ENCODE measurements at regions not wholly inside any gene's neighbourhood (a gene's known extent, or its start where the extent isn't known, plus 50 kb on each side); places are given as distances from the start of the nearest gene placed in this dataset.

DNA sequence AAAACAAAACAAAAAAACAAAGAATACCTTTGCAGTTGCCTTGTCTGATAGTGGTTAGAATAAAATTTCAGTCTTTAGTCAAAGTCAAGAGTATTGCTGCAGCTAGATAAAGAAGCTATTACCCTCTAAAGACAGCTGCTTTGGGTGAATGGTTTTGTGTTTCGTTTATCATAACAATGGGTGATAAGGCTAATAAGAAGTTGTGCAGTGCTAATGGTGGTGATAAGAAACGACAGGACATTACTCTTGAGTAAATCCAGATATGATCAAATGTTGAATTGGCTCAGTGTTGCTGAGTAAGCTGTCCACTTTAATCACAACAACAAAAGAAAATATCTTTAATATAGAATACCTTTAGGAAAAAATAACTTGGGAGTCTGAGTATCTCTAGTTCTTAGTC is 1825.3 kb downstream of the SLITRK5 start:
- POLR2A ChIA-PET (ENCODE audit: low non-redundant PET): no interaction called here
- TF ChIP-seq, protein P1, sequence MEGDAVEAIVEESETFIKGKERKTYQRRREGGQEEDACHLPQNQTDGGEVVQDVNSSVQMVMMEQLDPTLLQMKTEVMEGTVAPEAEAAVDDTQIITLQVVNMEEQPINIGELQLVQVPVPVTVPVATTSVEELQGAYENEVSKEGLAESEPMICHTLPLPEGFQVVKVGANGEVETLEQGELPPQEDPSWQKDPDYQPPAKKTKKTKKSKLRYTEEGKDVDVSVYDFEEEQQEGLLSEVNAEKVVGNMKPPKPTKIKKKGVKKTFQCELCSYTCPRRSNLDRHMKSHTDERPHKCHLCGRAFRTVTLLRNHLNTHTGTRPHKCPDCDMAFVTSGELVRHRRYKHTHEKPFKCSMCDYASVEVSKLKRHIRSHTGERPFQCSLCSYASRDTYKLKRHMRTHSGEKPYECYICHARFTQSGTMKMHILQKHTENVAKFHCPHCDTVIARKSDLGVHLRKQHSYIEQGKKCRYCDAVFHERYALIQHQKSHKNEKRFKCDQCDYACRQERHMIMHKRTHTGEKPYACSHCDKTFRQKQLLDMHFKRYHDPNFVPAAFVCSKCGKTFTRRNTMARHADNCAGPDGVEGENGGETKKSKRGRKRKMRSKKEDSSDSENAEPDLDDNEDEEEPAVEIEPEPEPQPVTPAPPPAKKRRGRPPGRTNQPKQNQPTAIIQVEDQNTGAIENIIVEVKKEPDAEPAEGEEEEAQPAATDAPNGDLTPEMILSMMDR (conservative IDR thresholded peaks at IDR 0.05; ENCODE audit: low read depth, low read length): no peak
- no peak for TF ChIP-seq EZH2 (IDR thresholded peaks at IDR 0.05; ENCODE audit: borderline replicate concordance, low read depth, low read length, poor library complexity, severe bottlenecking)
- no TSS peak for BruUV-seq (replicated peaks)

DNA sequence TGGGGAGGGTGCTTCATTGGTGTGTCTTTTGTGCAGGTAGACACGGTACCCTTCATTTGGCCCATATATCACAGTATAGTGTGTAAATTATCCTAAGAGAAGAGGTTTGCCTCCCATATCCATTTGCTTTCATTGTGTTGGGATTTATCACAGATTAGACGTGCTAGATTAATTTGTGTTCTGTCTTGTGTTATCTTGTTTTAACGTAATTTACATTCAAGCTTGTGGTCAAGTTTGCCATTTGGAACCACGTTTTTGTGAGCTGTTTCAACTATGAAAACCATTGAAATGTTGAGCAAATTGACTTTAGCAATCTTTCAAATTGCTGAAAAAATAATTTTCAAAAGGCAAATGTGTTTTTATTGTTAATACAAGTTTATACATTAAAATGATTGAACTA is 1826.5 kb downstream of the SLITRK5 start:
- ChIA-PET CTCF (no interaction called here), POLR2A (ENCODE audit: low non-redundant PET) (interaction anchor here (1.1 kb wide), 1 partner anchor 19 kb away, joined by 6 read pairs; no protein-coding TSS in a partner anchor)
- Histone ChIP-seq H3K27me3 (replicated peaks; ENCODE audit: insufficient read depth, low read depth, low read length, poor library complexity) (no peaks in the 10 kb centered on the region), H3K4me1 (ENCODE audit: insufficient read depth, low read length, poor library complexity, severe bottlenecking) (peaks cover 5% of the 10 kb centered on the region), H3K36me3 (ENCODE audit: insufficient read depth, low read length, poor library complexity, severe bottlenecking) (no peaks in the 10 kb centered on the region), H3K9me3 (ENCODE audit: low read depth, low read length, poor library complexity, severe bottlenecking) (no peaks in the 10 kb centered on the region), H3K4me3 (ENCODE audit: low read depth, low read length, poor library complexity, severe bottlenecking) (no peak overlapping the region), H3K27ac (ENCODE audit: low read depth, low read length, poor library complexity, severe bottlenecking) (no peak overlapping the region)
- BruUV-seq (replicated peaks): no TSS peak
- intact Hi-C loops (cut with micrococcal nuclease; ENCODE audit: unreplicated experiment): no loop called here
- DNase-seq (ENCODE audit: low spot score): no peak
- TF ChIP-seq, protein P1 (conservative IDR thresholded peaks at IDR 0.05; ENCODE audit: low read depth, low read length): no peak

More for the DNA sequence above, 1825.3 kb downstream of the SLITRK5 start:
- CTCF ChIA-PET: no interaction called here
- intact Hi-C loops (cut with micrococcal nuclease; ENCODE audit: unreplicated experiment): no loop called here
- peaks cover 5% of the 10 kb centered on the region for H3K4me1 ChIP-seq (ENCODE audit: insufficient read depth, low read length, poor library complexity, severe bottlenecking)
- DNase-seq (ENCODE audit: low spot score): no peak
- H3K4me3 ChIP-seq (ENCODE audit: low read depth, low read length, poor library complexity, severe bottlenecking): no peak overlapping the region
- H3K27ac ChIP-seq (ENCODE audit: low read depth, low read length, poor library complexity, severe bottlenecking): no peak overlapping the region
- no peaks in the 10 kb centered on the region for H3K9me3 ChIP-seq (ENCODE audit: low read depth, low read length, poor library complexity, severe bottlenecking)
- no peaks in the 10 kb centered on the region for H3K27me3 ChIP-seq (replicated peaks; ENCODE audit: insufficient read depth, low read depth, low read length, poor library complexity)
- no peaks in the 10 kb centered on the region for H3K36me3 ChIP-seq (ENCODE audit: insufficient read depth, low read length, poor library complexity, severe bottlenecking)

DNA sequence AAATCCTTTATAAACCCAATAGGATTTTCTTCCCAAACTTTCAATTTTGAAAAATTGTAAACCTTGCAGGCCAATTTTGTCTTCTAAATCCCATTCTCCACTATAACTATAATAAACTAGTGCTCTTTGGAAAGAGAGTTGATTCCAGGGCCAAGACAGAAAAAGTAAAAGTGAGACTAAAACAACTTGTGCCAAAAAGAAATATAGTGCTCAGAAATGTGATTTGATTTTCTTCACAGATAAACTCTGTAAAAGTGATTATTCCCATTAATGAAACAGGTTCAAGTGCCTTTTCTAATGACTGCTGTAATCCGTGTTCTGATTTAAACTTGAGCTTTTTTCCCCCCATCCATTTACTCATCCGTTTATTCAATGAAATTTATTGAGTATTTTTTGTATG is 1831.1 kb downstream of the SLITRK5 start:
- ChIA-PET POLR2A (ENCODE audit: low non-redundant PET) (no interaction called here), CTCF (no interaction called here)
- intact Hi-C loops (cut with micrococcal nuclease; ENCODE audit: unreplicated experiment): no loop called here

More for the DNA sequence above, 1831.1 kb downstream of the SLITRK5 start:
- TF ChIP-seq EZH2 (IDR thresholded peaks at IDR 0.05; ENCODE audit: borderline replicate concordance, low read depth, low read length, poor library complexity, severe bottlenecking): no peak
- TF ChIP-seq, protein P1 (conservative IDR thresholded peaks at IDR 0.05; ENCODE audit: low read depth, low read length): no peak
- DNase-seq (ENCODE audit: low spot score): no peak
- Histone ChIP-seq H3K36me3 (ENCODE audit: insufficient read depth, low read length, poor library complexity, severe bottlenecking) (no peaks in the 10 kb centered on the region), H3K9me3 (ENCODE audit: low read depth, low read length, poor library complexity, severe bottlenecking) (no peaks in the 10 kb centered on the region), H3K4me3 (ENCODE audit: low read depth, low read length, poor library complexity, severe bottlenecking) (no peak overlapping the region), H3K4me1 (ENCODE audit: insufficient read depth, low read length, poor library complexity, severe bottlenecking) (peaks cover 5% of the 10 kb centered on the region), H3K27me3 (replicated peaks; ENCODE audit: insufficient read depth, low read depth, low read length, poor library complexity) (no peaks in the 10 kb centered on the region), H3K27ac (ENCODE audit: low read depth, low read length, poor library complexity, severe bottlenecking) (no peak overlapping the region)
- BruUV-seq (replicated peaks): no TSS peak

Measured in A673 (cell line).